Myocyte (in vitro differentiated cells): ENCODE measurements at regions not wholly inside any gene's neighbourhood (a gene's known extent, or its start where the extent isn't known, plus 50 kb on each side); places are given as distances from the start of the nearest gene placed in this dataset.
"Not testable (repeated sequence)": the region's sequence is repeated elsewhere in the genome, so short reads cannot be mapped to it uniquely, and the experiment has no call there.

Source experiments
- DNase-seq: peaks from one replicate; pipeline ENCODE4 v3.0.0-alpha.2; 2012; ENCODE audit warnings: low read depth

GRCh38 chr12:24522736-24523135 is 426.2 kb downstream of the BCAT1 start:
- no peak for DNase-seq

GRCh38 chr12:24519759-24520158 is 429.1 kb downstream of the BCAT1 start:
- DNase-seq: no peak

- DNase-seq: no peak
Observed at GRCh38 chr12:24517000-24517399, 431.9 kb downstream of the BCAT1 start.

- no peak for DNase-seq
Observed at GRCh38 chr12:24510581-24511125, 438.2 kb downstream of the BCAT1 start.

- no peak for DNase-seq
Observed at GRCh38 chr12:24507827-24508226, 441.1 kb downstream of the BCAT1 start.

GRCh38 chr12:24505366-24506015 is 443.4 kb downstream of the BCAT1 start:
- no peak for DNase-seq

- DNase-seq: not testable (repeated sequence)
Observed at GRCh38 chr12:24503477-24503876, 445.4 kb downstream of the BCAT1 start.

- no peak for DNase-seq
Observed at GRCh38 chr12:24500831-24501230, 448.1 kb downstream of the BCAT1 start.

- no peak for DNase-seq
Observed at GRCh38 chr12:24500421-24500820, 448.5 kb downstream of the BCAT1 start.

- peak; percentile 45 for DNase-seq
Observed at GRCh38 chr12:24499151-24500146, 449.5 kb downstream of the BCAT1 start.

GRCh38 chr12:24496755-24497154 is 452.1 kb downstream of the BCAT1 start:
- DNase-seq: peak; percentile 74

GRCh38 chr12:24494401-24494800 is 454.5 kb downstream of the BCAT1 start:
- DNase-seq: no peak

GRCh38 chr12:24491968-24492367 is 456.9 kb downstream of the BCAT1 start:
- no peak for DNase-seq

- DNase-seq: no peak
Observed at GRCh38 chr12:24489939-24490338, 459.0 kb downstream of the BCAT1 start.

GRCh38 chr12:24488906-24489619 is 459.8 kb downstream of the BCAT1 start:
- DNase-seq: no peak

- no peak for DNase-seq
Observed at GRCh38 chr12:24488091-24488596, 460.8 kb downstream of the BCAT1 start.

- DNase-seq: no peak
Observed at GRCh38 chr12:24487606-24488005, 461.3 kb downstream of the BCAT1 start.

GRCh38 chr12:24483732-24484131 is 465.2 kb downstream of the BCAT1 start:
- no peak for DNase-seq

- DNase-seq: no peak
Observed at GRCh38 chr12:24482882-24483604, 465.9 kb downstream of the BCAT1 start.

- DNase-seq: no peak
Observed at GRCh38 chr12:24482044-24482443, 466.9 kb downstream of the BCAT1 start.
